ENCODE measurements at regions not wholly inside any gene's neighbourhood (a gene's known extent, or its start where the extent isn't known, plus 50 kb on each side); places are given as distances from the start of the nearest gene placed in this dataset.
"Not testable (repeated sequence)": the region's sequence is repeated elsewhere in the genome, so short reads cannot be mapped to it uniquely, and the experiment has no call there.

GRCh38 chr5:67805666-67806348, 409.7 kb upstream of the PIK3R1 start:
- in situ Hi-C loops (cut with HindIII; ENCODE audit: low sequenced_read_pairs): no loop called here
- no peak overlapping the region for H3K4me3 ChIP-seq (ENCODE audit: low read depth, low read length)
- no peak for DNase-seq (ENCODE audit: low read depth)
- TF ChIP-seq, protein P1, sequence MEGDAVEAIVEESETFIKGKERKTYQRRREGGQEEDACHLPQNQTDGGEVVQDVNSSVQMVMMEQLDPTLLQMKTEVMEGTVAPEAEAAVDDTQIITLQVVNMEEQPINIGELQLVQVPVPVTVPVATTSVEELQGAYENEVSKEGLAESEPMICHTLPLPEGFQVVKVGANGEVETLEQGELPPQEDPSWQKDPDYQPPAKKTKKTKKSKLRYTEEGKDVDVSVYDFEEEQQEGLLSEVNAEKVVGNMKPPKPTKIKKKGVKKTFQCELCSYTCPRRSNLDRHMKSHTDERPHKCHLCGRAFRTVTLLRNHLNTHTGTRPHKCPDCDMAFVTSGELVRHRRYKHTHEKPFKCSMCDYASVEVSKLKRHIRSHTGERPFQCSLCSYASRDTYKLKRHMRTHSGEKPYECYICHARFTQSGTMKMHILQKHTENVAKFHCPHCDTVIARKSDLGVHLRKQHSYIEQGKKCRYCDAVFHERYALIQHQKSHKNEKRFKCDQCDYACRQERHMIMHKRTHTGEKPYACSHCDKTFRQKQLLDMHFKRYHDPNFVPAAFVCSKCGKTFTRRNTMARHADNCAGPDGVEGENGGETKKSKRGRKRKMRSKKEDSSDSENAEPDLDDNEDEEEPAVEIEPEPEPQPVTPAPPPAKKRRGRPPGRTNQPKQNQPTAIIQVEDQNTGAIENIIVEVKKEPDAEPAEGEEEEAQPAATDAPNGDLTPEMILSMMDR (IDR thresholded peaks at IDR 0.05; ENCODE audit: low read depth, low read length, missing control alignments): no peak

DNA sequence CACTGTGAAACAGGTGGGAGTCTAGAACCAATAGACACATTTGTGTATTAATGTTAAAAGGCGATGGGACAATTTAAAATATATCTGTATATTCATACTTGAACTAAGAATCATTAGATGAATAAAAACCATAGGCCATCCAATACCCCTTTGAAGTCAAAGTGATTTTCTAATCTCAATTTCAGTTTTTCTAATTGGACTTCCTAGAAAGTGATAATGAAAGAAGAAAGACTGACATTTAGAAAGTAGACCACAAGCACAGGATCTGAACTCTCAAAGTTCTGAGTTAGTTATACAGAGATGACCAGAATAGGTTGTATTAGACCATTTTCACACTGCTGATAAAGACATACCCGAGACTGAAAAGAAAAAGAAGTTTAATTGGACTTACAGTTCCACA, 412.8 kb upstream of the PIK3R1 start:
- TF ChIP-seq, protein P1 (IDR thresholded peaks at IDR 0.05; ENCODE audit: low read depth, low read length, missing control alignments): no peak
- H3K4me3 ChIP-seq (ENCODE audit: low read depth, low read length): no peak overlapping the region
- DNase-seq (ENCODE audit: low read depth): no peak
- in situ Hi-C loops (cut with HindIII; ENCODE audit: low sequenced_read_pairs): no loop called here

- in situ Hi-C loops (cut with HindIII; ENCODE audit: low sequenced_read_pairs): no loop called here
- TF ChIP-seq, protein P1 (IDR thresholded peaks at IDR 0.05; ENCODE audit: low read depth, low read length, missing control alignments): no peak
- no peak overlapping the region for H3K4me3 ChIP-seq (ENCODE audit: low read depth, low read length)
- DNase-seq (ENCODE audit: low read depth): no peak
Measured at GRCh38 chr5:67799732-67800234, 415.8 kb upstream of the PIK3R1 start.

DNA sequence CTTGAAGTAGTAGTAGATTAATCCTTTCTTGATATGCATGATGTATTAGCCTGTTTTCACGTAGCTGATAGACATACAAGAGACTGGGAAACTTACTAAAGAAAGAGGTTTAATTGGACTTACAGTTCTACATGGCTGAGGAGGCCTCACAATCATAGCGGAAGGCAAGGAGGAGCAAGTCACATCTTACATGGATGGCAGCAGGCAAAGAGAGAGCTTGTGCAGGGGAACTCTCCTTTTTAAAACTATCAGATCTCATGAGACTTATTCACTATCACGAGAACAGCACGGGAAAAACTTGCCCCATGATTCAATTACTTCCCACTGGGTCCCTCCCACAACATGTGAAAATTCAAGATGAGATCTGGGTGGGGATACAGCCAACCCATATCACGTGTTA, 417.1 kb upstream of the PIK3R1 start:
- DNase-seq (ENCODE audit: low read depth); in situ Hi-C loops (cut with HindIII; ENCODE audit: low sequenced_read_pairs); H3K4me3 ChIP-seq (ENCODE audit: low read depth, low read length): not testable (repeated sequence)

- TF ChIP-seq, protein P1 (IDR thresholded peaks at IDR 0.05; ENCODE audit: low read depth, low read length, missing control alignments): no peak
- DNase-seq (ENCODE audit: low read depth): no peak
- H3K4me3 ChIP-seq (ENCODE audit: low read depth, low read length): no peak overlapping the region
- in situ Hi-C loops (cut with HindIII; ENCODE audit: low sequenced_read_pairs): no loop called here
Measured at GRCh38 chr5:67795781-67796477, 419.6 kb upstream of the PIK3R1 start.

DNA sequence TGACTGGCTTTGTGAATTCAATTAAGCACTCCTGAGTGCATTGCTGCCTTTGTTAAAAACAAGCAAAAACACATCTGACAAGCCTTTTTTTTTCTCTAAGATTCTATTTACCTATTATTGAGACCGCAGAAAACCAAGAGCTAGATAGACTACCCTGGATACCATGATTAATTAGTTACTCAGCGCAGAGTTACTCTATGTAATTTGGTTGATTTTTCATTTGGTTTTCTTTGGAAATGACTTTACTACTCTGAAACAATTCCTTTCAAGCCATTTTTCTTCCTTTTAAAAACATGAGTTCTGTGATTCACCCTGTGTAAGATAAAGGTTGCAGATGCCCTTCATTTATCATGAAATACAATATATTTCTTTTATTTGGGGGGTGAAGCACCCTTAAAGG, 421.6 kb upstream of the PIK3R1 start:
- TF ChIP-seq, protein P1 (IDR thresholded peaks at IDR 0.05; ENCODE audit: low read depth, low read length, missing control alignments): no peak
- no peak for DNase-seq (ENCODE audit: low read depth)
- in situ Hi-C loops (cut with HindIII; ENCODE audit: low sequenced_read_pairs): no loop called here
- H3K4me3 ChIP-seq (ENCODE audit: low read depth, low read length): no peak overlapping the region

DNA sequence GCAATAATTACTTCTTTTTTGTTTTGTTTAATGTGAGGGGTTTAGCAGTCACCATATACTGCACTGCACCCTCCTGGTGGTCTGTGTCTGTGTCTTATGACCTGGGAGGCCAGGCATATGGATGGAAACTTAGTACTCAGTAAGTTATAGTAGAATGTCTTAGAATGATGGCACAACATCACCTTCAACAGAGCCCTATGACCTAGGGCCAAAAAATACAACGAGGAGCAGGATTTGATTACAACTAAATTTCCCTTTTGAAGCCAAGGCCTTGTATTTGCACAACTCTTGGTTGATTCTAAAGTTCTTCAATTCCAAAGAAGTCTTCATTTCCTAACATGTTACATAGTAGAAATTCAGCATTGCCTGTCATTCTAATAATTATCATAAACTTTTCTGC, 422.1 kb upstream of the PIK3R1 start:
- DNase-seq (ENCODE audit: low read depth): no peak
- TF ChIP-seq, protein P1 (IDR thresholded peaks at IDR 0.05; ENCODE audit: low read depth, low read length, missing control alignments): no peak
- in situ Hi-C loops (cut with HindIII; ENCODE audit: low sequenced_read_pairs): no loop called here
- H3K4me3 ChIP-seq (ENCODE audit: low read depth, low read length): no peak overlapping the region
